Activated CD4-positive, alpha-beta T cell treated with anti-CD3 and anti-CD28 coated beads, Interleukin-2, amount 50 U/mL, for 16 hours (primary cell): ENCODE measurements at regions not wholly inside any gene's neighbourhood (a gene's known extent, or its start where the extent isn't known, plus 50 kb on each side); places are given as distances from the start of the nearest gene placed in this dataset.
"Not testable (repeated sequence)": the region's sequence is repeated elsewhere in the genome, so short reads cannot be mapped to it uniquely, and the experiment has no call there.

ENCODE experiments used
- DNase-seq: peaks from one replicate; pipeline ENCODE4 v3.0.0-alpha.2; 2020

- DNase-seq = no peak
Observed at GRCh38 chr6:15825332-15825930, 162.6 kb upstream of the DTNBP1 start.

DNA sequence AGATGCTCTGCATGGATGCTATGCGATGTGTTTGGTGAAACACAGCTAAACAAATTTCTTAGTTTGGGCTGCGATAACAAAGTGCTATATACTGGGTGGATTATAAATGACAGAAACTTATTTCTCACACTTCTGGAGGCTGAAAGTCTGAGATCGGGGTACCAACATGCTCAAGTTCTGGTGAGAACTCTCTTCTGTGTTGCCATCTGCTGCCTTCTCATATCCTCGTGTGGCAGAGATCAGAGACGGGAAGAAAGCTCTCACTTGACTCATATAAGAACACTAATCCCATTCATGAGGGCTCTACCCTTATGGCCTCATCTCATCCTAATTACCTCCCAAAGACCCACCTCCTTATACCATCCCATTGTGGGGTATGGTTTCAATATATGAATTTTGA is 162.0 kb upstream of the DTNBP1 start:
- no peak for DNase-seq

GRCh38 chr6:15823838-15824414 is 161.1 kb upstream of the DTNBP1 start:
- no peak for DNase-seq

DNA sequence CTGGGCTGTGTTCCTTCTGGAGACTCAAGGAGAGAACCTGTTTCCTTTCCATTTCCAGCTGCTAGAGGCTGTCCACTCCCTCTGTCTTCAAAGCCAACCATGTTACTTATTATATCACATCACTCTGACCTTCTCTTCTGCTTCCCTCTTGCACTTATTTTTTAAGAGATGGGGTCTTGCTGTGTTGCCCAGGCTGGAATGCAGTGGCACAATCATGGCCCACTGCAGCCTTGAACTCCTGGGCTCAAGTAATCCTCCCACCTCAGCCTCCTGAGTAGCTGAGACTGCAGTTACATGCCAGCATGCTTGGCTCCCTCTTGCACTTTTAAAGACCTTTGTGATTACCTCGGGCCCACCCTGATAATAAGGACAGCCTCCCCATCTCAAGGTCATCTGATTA is 160.0 kb upstream of the DTNBP1 start:
- DNase-seq = no peak

- no peak for DNase-seq
Observed at GRCh38 chr6:15819841-15820240, 157.0 kb upstream of the DTNBP1 start.

DNA sequence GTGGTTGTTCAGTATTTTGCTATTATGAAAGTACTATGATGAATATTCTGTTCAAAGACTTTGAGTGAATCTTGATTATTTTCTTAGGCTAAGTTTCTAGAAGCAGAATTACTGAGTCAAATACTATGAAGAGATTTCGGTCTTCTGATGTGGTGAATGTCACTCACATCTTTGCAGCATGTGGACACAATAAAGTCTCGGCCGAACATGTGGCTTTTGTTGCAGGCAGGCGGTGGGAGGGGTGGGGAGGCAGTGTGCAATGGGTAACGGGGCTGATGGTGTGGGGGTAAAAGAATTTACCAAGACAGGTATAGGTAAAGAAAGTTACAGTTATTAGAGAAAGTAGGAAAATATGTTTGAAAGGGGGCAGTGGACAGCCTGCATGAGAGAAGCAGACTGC is 156.4 kb upstream of the DTNBP1 start:
- DNase-seq = no peak

GRCh38 chr6:15818491-15818890 is 155.7 kb upstream of the DTNBP1 start:
- no peak for DNase-seq

DNA sequence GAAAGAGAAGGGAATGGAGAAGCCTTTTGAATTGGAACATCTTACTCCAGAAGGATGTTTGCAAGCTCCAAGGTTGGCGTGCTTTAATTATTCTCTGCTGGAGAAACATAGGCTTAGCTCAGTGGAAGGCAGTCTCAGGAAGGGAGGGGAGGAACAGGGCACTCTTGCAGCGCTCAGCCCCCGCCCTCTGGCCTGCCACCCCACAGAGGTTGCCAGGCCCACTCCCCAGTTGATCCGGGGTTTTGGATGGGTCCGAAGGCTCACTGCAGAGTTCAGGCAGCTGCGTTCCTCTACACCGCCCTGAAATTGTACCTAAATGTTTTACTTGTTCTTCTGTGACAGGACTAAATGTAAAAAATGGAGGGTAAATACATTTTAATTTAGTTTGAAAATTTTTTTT is 155.2 kb upstream of the DTNBP1 start:
- DNase-seq = no peak

DNA sequence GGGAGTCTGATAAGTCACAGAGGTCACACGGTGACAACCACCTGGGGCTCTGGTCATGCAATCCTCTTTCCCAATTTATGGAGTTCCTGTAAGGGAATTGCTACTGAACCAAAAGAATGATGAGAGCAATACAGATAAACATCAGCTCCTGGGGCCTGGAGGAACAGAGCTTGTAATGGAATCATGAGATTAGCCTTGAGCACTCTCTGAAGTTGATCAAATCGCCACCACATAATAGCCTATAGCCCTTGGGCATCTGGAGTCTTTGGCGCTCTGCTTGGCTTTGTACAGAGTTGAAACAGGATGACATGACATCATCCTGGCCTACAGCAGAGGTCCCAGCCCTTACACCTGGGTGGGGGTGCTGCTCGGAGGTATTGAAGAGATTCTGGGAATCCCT is 154.3 kb upstream of the DTNBP1 start:
- DNase-seq = no peak

DNA sequence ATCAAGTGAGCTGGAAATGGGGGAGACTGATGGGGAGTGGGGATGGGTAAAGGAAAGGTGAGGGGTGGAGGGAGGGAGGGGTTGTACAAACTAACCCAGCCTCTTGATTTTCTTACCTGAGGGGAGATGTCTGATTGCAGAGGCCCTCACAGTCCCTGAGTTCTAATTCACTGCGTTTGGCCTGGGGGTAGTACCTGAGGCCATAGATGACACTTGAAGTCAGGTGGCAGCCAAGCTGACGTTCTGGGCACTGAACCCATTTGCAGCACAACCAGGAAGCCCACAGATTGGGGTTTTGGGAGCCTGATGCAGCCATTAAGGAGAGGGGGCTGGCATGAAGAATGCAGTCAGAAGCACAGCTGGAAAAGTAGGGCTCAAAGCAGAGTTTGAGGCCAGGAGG is 153.8 kb upstream of the DTNBP1 start:
- no peak for DNase-seq

DNA sequence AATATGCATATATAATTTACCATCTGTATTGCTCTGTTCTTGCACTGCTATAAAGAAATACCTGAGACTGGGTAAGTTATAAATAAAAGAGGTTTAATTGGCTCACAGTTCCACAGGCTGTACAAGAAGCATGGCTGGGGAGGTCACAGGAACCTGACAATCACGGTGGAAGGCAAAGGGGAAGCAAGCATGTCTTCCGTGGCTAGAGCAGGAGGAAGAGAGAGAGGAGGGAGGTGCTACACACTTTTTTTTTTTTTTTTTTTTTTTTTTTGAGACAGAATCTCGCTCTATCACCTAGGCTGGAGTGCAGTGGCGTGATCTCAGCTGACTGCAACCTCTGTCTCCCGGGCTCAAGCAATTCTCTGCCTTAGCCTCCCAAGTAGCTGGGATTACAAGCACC is 150.9 kb upstream of the DTNBP1 start:
- DNase-seq = not testable (repeated sequence)

- DNase-seq = no peak
Observed at GRCh38 chr6:15811107-15811506, 148.3 kb upstream of the DTNBP1 start.

- DNase-seq = no peak
Observed at GRCh38 chr6:15810618-15811017, 147.8 kb upstream of the DTNBP1 start.

GRCh38 chr6:15809367-15809766 is 146.5 kb upstream of the DTNBP1 start:
- no peak for DNase-seq

DNA sequence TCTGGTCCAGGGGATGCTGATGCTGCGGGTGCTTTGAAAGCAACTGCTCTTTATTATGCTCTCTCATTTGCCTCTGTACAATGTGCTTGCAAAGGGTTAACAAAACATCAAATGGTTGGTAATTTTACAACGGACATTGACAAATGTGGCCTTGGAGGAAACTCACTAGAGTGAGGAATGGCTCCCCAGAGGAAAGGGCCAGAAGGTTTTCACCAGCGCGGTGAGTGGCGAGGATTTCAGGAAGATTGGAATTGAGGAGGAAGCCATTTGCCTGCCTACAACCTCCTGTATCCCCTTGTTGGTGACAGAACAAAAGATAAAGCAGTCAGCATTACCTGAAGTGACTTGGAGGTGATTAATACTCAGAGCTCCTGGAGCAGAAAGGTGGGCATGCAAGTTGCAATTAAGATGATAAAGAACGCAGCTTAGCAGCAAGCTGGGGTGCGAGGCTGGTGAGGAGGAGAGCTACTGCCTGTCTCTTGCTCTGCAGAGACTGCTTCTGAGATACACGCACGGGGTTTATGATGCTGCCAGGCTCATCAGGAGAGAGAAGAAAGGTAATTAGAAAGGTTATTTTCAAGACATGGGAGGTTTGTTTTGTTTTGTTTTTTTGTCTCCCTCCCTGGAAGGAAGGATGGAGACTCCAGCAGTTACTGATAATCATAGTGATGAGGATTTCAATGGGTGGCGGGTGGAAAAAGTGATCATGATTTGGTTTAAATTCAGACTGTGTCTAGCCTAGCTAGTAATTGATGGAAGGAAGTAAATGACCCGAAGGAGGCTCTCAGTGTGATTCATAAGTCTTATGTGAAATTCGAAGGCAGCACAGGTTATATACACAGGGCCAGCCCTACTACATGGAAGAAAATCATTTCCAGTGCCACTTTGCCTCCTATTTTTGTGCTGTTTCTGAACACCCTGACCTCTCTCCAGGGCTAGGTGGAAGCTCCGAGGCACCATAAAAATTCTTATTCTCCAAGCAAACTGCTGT is 141.6 kb upstream of the DTNBP1 start:
- no peak for DNase-seq

DNA sequence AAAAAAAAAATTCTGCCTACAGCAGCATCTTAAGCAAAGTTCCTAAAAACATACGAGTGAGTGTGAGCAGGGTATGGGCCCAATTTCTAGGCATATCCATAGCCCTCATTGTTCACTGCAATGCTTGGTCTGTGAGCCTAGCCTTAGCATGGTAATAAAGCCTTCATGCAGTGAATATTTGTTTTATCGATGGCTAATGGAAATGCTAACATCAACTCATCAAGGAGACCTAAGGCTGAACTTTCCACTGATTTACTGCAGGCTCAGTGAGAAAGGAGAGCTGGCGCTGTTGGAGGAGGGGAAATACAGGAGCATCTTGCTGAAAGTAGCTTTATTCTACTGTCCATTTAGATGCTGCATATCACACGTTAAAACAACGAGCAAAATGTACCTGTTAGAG is 139.6 kb upstream of the DTNBP1 start:
- no peak for DNase-seq

DNA sequence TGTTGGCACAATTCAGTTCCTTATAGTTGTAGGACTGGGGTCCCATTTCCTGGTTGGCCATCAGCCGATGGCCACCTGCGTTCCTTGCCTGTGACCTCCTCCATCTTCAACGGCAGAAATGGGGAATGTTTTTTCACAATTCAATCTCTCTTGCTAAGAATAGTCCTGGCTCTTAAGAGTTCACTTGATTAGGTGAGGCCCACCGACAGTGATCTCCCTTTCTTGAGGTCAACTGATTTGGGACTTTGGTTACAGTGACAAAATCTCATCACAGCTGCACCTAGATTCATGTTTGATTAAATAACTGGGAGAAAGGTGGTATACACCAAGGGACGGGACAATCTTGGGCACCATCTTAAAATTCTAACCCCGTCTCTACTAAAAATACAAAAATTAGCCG is 139.1 kb upstream of the DTNBP1 start:
- no peak for DNase-seq

DNA sequence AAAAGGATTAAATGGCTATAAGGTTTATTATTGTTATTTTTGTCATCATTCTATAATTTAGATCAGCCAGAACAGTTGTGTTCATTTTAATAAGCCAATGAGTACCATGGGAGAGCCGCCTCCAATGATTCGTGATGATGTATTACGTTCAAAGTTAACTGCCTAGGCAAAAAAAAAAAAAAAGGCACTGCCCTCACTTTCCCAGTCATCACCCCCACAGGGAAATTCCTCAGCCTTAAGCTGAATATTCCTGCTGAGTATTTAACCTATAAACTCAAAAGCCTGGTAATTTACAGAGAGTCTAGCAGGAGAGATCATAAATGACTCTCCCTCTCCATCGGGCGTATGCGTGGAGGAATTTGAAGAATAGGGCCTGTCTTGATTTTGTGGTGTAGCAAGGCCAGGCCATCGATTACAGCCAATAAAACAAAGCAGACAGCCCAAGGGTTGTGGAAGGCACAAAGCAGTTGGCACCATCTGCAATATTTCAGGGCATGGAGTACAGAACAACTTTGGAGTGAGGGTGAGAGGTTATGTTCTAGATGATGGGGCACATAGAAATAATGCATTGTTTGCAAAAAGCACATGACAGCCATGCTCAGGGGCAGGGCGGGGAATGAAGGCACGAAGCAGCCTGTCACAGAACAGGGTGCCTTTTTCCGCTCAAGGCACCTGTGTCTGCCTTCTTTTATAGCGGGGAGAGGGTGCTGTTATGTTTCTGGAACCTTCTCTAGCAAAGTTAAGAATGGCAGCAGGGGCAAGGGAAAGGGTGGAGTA is 138.2 kb upstream of the DTNBP1 start:
- DNase-seq = no peak

DNA sequence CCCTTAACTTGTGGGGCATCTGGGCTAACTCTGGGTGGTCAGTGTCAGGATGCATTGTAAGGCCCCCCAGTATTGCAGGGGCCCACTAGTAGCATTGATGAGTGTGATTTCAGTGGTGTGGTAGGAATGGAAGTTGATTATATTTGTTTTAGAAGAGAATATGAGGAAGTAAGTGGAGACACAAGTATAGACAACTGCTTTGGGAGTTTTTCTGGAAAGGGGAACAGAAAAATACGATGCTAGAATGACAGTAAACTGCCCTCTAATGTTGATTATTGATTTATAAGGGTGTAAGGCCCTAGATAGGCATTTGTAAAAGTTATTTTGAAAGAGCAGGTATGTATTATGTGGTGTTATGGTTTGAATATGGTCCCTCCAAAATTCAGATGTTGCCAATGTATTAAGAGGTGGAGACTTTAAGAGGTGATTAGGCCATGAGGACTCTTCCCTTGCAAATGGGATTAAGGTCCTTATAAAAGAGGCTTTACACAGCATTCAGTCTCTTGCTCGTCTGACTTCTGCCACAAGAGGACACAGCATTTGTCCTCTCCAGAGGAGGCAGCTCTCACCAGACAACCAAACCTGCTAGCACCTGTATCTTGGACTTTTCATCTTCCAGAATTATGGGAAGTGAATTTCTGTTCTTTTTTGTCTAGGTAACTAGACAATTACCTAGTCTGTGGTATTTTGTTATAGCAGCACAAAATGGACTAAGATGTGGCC is 135.9 kb upstream of the DTNBP1 start:
- no peak for DNase-seq

DNA sequence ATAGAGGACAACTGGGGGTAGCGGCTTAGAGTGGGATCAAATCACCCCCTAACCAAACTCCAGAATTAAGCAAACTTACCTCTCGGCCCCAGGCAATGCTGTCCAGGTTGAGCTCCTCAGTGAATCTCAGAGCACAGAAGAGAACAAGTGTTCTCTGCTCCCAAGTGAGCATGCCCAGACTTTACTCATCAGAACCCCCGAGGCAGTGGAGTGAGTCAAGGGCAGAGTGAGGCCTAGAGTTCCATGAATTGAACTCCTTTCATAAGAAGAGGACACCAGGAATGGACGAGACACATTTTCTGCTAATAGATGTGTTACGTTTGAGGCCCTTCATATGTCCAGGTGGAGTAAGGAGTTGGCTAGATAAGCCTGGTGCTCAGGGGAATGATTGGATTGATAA is 134.0 kb upstream of the DTNBP1 start:
- no peak for DNase-seq

- DNase-seq = no peak
Observed at GRCh38 chr6:15796130-15796771, 133.4 kb upstream of the DTNBP1 start.

DNA sequence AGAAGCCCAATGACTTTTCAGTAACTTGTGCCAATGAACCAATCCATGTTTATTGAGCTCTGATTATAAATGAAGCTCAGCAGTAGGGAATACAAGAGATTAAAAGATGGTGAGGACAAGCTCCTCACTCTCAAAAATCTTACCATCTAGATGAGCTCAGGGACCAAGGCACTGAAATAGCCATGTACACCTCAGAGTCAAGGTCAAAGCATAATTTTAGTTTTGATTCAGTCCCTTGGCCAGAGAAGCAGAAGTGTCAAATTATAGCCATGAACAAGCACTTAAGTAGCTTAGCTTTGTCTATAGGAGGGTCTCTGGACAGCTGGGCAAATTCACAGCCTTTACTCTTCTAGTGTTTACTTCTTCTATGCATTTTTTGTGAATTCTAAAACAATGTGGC is 131.0 kb upstream of the DTNBP1 start:
- DNase-seq = no peak
